ENCODE measurements at regions not wholly inside any gene's neighbourhood (a gene's known extent, or its start where the extent isn't known, plus 50 kb on each side); places are given as distances from the start of the nearest gene placed in this dataset.

DNA sequence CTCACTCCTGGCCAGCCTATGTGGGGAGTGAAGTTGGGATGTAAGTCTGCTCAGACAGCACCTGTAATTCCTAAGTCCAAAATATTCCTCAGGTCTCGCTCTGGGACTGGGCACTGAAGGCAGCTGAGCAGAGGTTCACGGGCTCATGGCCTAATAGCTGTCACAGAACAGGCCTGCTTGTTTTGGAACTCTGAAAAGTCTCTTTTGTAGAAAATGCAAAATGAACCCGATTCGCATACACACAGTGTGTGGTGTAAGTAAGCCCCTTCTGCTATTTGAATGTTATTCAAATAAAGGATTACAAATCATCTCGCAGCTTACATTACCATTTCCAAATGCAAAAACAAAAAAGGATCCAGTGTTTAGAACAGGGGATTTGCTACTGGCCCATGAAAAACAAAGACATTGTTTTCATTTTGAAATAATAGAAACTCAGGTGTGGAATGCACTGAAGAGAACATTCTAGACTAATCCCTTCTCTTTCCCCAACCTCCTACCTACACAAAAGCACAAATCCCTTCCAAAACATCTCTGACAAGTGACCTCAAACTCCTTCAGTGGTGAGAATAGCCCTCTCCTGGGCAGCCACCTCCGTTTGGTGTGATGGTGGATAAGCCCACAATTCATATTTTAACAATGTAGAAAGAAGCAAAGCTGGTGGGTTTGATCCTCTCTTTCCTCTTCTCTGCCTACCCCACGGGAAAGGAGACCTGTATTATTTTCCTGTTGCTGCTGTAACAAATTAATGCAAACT lies 118.3 kb upstream of the NCK2 start:
- no peak for DNase-seq
- Histone ChIP-seq H4K91ac (ENCODE audit: low read depth, low read length) (no peak overlapping the region), H2BK12ac (ENCODE audit: low read length) (no peak overlapping the region), H2BK120ac (ENCODE audit: insufficient read depth, low read length, poor library complexity) (no peak overlapping the region), H2AK5ac (ENCODE audit: low read length) (no peak overlapping the region), H3K36me3 (ENCODE audit: control insufficient read depth in 1 of 2, insufficient read depth in 2 of 2, low read length in 2 of 2) (no peaks in the 10 kb centered on the region), H3K18ac (ENCODE audit: low read length) (no peak overlapping the region), H3K23ac (ENCODE audit: low read length) (no peak overlapping the region), H3K4me3 (ENCODE audit: low read depth, low read length) (no peak overlapping the region), H3K9ac (ENCODE audit: low read length) (no peak overlapping the region), H3K4ac (ENCODE audit: low read depth, low read length) (no peak overlapping the region), H3K79me2 (ENCODE audit: control insufficient read depth, insufficient read depth, low read length, poor library complexity) (no peaks in the 10 kb centered on the region), H3K79me1 (ENCODE audit: low read length) (no peaks in the 10 kb centered on the region), H2BK5ac (ENCODE audit: low read depth, low read length, poor library complexity) (no peak overlapping the region), H4K12ac (ENCODE audit: low read depth, low read length) (no peak overlapping the region), H3K27me3 (ENCODE audit: insufficient read depth, low read length) (no peaks in the 10 kb centered on the region), H3K4me2 (ENCODE audit: low read length) (no peak overlapping the region), H2AFZ (ENCODE audit: insufficient read depth, low read length, poor library complexity) (no peak overlapping the region), H3K9me3 (ENCODE audit: insufficient read depth, low read depth, low read length) (peaks cover 2% of the 10 kb centered on the region), H3K14ac (ENCODE audit: low read length) (no peak overlapping the region), H3K27ac (ENCODE audit: low read depth, low read length) (no peak overlapping the region), H4K8ac (ENCODE audit: low read depth, low read length) (no peak overlapping the region), H3K4me1 (ENCODE audit: control insufficient read depth in 1 of 2, insufficient read depth in 2 of 2, low read length in 2 of 2) (no peaks in the 10 kb centered on the region)
- WGBS (ENCODE audit: extremely low coverage, insufficient coverage, insufficient read length): no CpG with 5 or more reads among the region's 7 CpGs

DNA sequence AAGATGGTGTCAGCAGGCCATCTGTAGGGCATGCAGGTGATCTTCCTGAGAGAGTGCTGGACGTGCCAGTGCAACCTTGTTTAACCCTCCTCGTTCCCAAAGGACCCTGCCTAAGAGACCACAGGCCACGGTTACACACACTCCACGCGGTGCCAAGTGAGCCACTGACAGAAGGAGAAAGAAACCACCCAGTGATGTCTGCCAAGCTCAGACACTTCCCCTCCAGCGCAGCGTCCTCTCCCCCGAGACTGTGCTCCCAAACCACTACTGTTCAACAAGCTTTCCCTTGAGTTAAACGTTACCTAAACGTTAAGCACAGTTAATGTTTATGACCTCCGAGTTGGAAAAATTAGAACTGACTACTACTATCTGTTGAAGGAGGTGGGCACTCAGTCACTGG lies 119.1 kb upstream of the NCK2 start:
- Histone ChIP-seq H4K8ac (ENCODE audit: low read depth, low read length) (no peak overlapping the region), H3K27ac (ENCODE audit: low read depth, low read length) (no peak overlapping the region), H2BK5ac (ENCODE audit: low read depth, low read length, poor library complexity) (no peak overlapping the region), H3K9ac (ENCODE audit: low read length) (no peak overlapping the region), H3K18ac (ENCODE audit: low read length) (no peak overlapping the region), H3K9me3 (ENCODE audit: insufficient read depth, low read depth, low read length) (peaks cover 1% of the 10 kb centered on the region), H3K27me3 (ENCODE audit: insufficient read depth, low read length) (no peaks in the 10 kb centered on the region), H3K23ac (ENCODE audit: low read length) (no peak overlapping the region), H3K79me1 (ENCODE audit: low read length) (no peaks in the 10 kb centered on the region), H3K79me2 (ENCODE audit: control insufficient read depth, insufficient read depth, low read length, poor library complexity) (no peaks in the 10 kb centered on the region), H2AFZ (ENCODE audit: insufficient read depth, low read length, poor library complexity) (no peak overlapping the region), H3K36me3 (ENCODE audit: control insufficient read depth in 1 of 2, insufficient read depth in 2 of 2, low read length in 2 of 2) (no peaks in the 10 kb centered on the region), H4K12ac (ENCODE audit: low read depth, low read length) (no peak overlapping the region), H2BK120ac (ENCODE audit: insufficient read depth, low read length, poor library complexity) (no peak overlapping the region), H3K14ac (ENCODE audit: low read length) (no peak overlapping the region), H3K4me3 (ENCODE audit: low read depth, low read length) (no peak overlapping the region), H3K4me2 (ENCODE audit: low read length) (no peak overlapping the region), H3K4me1 (ENCODE audit: control insufficient read depth in 1 of 2, insufficient read depth in 2 of 2, low read length in 2 of 2) (no peaks in the 10 kb centered on the region), H4K91ac (ENCODE audit: low read depth, low read length) (no peak overlapping the region), H2AK5ac (ENCODE audit: low read length) (no peak overlapping the region), H3K4ac (ENCODE audit: low read depth, low read length) (no peak overlapping the region), H2BK12ac (ENCODE audit: low read length) (no peak overlapping the region)
- no CpG with 5 or more reads among the region's 11 CpGs for WGBS (ENCODE audit: extremely low coverage, insufficient coverage, insufficient read length)
- DNase-seq: no peak

DNA sequence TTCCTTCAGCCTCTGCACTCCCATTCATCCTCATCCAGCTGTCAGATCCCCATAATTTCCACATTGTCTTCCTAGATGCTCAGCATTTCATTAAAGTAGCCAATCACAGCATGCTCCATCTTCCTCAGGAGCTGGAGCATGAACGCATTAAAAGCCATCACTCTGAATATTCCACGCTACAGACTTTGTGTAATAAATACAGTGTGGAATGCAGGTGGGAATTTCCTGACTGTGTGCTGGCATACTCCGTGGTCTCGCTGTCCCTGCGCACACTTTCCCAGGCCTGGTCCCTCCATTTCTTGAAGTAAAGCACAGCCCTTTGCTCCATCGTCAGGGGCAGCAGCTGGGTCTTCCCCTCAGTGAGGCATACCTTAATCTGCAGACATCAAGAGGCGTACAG lies 123.7 kb upstream of the NCK2 start:
- WGBS (ENCODE audit: extremely low coverage, insufficient coverage, insufficient read length): no CpG with 5 or more reads among the region's 7 CpGs

DNA sequence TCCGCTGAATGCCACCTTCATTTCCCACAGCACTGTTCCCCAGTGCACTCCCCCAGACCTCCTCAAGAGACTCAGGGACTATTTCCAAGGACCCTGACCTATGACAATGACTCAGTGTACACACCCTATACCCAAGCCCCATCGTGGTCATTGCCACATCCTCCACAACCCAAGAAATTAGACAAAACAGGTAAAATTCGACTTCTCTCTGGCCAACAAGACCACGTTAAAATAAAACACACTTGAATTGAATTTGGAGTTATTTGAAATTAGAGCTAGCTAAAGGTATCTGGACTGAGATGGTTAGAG lies 126.4 kb upstream of the NCK2 start:
- H3K4me2 ChIP-seq (ENCODE audit: low read length): no peak overlapping the region
- H3K14ac ChIP-seq (ENCODE audit: low read length): no peak overlapping the region
- no peaks in the 10 kb centered on the region for H3K4me1 ChIP-seq (ENCODE audit: control insufficient read depth in 1 of 2, insufficient read depth in 2 of 2, low read length in 2 of 2)
- H3K79me2 ChIP-seq (ENCODE audit: control insufficient read depth, insufficient read depth, low read length, poor library complexity): no peaks in the 10 kb centered on the region
- no peak overlapping the region for H3K18ac ChIP-seq (ENCODE audit: low read length)
- H2AK5ac ChIP-seq (ENCODE audit: low read length): no peak overlapping the region
- H3K9ac ChIP-seq (ENCODE audit: low read length): no peak overlapping the region
- H4K12ac ChIP-seq (ENCODE audit: low read depth, low read length): no peak overlapping the region
- H2AFZ ChIP-seq (ENCODE audit: insufficient read depth, low read length, poor library complexity): no peak overlapping the region
- no peak overlapping the region for H2BK120ac ChIP-seq (ENCODE audit: insufficient read depth, low read length, poor library complexity)
- WGBS (ENCODE audit: extremely low coverage, insufficient coverage, insufficient read length): no CpG with 5 or more reads among the region's 4 CpGs
- H2BK12ac ChIP-seq (ENCODE audit: low read length): no peak overlapping the region
- H4K8ac ChIP-seq (ENCODE audit: low read depth, low read length): no peak overlapping the region
- H2BK5ac ChIP-seq (ENCODE audit: low read depth, low read length, poor library complexity): no peak overlapping the region
- H3K27me3 ChIP-seq (ENCODE audit: insufficient read depth, low read length): no peaks in the 10 kb centered on the region
- H3K4me3 ChIP-seq (ENCODE audit: low read depth, low read length): no peak overlapping the region
- H3K23ac ChIP-seq (ENCODE audit: low read length): no peak overlapping the region
- H3K4ac ChIP-seq (ENCODE audit: low read depth, low read length): no peak overlapping the region
- DNase-seq: no peak
- H4K91ac ChIP-seq (ENCODE audit: low read depth, low read length): no peak overlapping the region
- H3K36me3 ChIP-seq (ENCODE audit: control insufficient read depth in 1 of 2, insufficient read depth in 2 of 2, low read length in 2 of 2): no peaks in the 10 kb centered on the region
- no peaks in the 10 kb centered on the region for H3K79me1 ChIP-seq (ENCODE audit: low read length)
- no peaks in the 10 kb centered on the region for H3K9me3 ChIP-seq (ENCODE audit: insufficient read depth, low read depth, low read length)
- H3K27ac ChIP-seq (ENCODE audit: low read depth, low read length): no peak overlapping the region

More for the DNA sequence above, 123.7 kb upstream of the NCK2 start:
- no peak overlapping the region for H2BK120ac ChIP-seq (ENCODE audit: insufficient read depth, low read length, poor library complexity)
- H3K27ac ChIP-seq (ENCODE audit: low read depth, low read length): no peak overlapping the region
- H3K23ac ChIP-seq (ENCODE audit: low read length): no peak overlapping the region
- H2BK12ac ChIP-seq (ENCODE audit: low read length): no peak overlapping the region
- no peak overlapping the region for H3K4me2 ChIP-seq (ENCODE audit: low read length)
- H3K9me3 ChIP-seq (ENCODE audit: insufficient read depth, low read depth, low read length): no peaks in the 10 kb centered on the region
- no peaks in the 10 kb centered on the region for H3K36me3 ChIP-seq (ENCODE audit: control insufficient read depth in 1 of 2, insufficient read depth in 2 of 2, low read length in 2 of 2)
- H3K4ac ChIP-seq (ENCODE audit: low read depth, low read length): no peak overlapping the region
- H3K79me1 ChIP-seq (ENCODE audit: low read length): no peaks in the 10 kb centered on the region
- H3K79me2 ChIP-seq (ENCODE audit: control insufficient read depth, insufficient read depth, low read length, poor library complexity): no peaks in the 10 kb centered on the region
- no peaks in the 10 kb centered on the region for H3K27me3 ChIP-seq (ENCODE audit: insufficient read depth, low read length)
- no peak for DNase-seq
- H2AFZ ChIP-seq (ENCODE audit: insufficient read depth, low read length, poor library complexity): no peak overlapping the region
- no peaks in the 10 kb centered on the region for H3K4me1 ChIP-seq (ENCODE audit: control insufficient read depth in 1 of 2, insufficient read depth in 2 of 2, low read length in 2 of 2)
- H3K9ac ChIP-seq (ENCODE audit: low read length): no peak overlapping the region
- H2BK5ac ChIP-seq (ENCODE audit: low read depth, low read length, poor library complexity): no peak overlapping the region
- no peak overlapping the region for H3K18ac ChIP-seq (ENCODE audit: low read length)
- no peak overlapping the region for H2AK5ac ChIP-seq (ENCODE audit: low read length)
- no peak overlapping the region for H3K4me3 ChIP-seq (ENCODE audit: low read depth, low read length)
- H4K8ac ChIP-seq (ENCODE audit: low read depth, low read length): no peak overlapping the region
- H4K91ac ChIP-seq (ENCODE audit: low read depth, low read length): no peak overlapping the region
- no peak overlapping the region for H3K14ac ChIP-seq (ENCODE audit: low read length)
- H4K12ac ChIP-seq (ENCODE audit: low read depth, low read length): no peak overlapping the region

Measured in trophoblast cell (in vitro differentiated cells and primary cell).